A549 (cell line): ENCODE measurements at regions not wholly inside any gene's neighbourhood (a gene's known extent, or its start where the extent isn't known, plus 50 kb on each side); places are given as distances from the start of the nearest gene placed in this dataset.

Source experiments
- ATAC-seq, 2 experiments: fragments of 200-7000 bp in 1 of 2; fragments of >200 bp in 1 of 2; cut with Nextera tagmentation in 1 of 2; cut with Tn5 transposase in 1 of 2; 3 replicates each; pipeline versions ENCODE4 v1.8.0 to v1.9.1; 2018 to 2020; ENCODE audit warnings: mild to moderate bottlenecking in 1 of 2, moderate library complexity in 1 of 2
- CTCF ChIA-PET: fragments of 300-600 bp; sonication (Branson Sonifier 250); formaldehyde crosslinking; extraction: SDS; loops from one replicate; lab custom pipeline; 2021; ENCODE audit warnings: antibody characterized with exemption, inconsistent platforms; lab: Yijun Ruan, JAX
- POLR2A ChIA-PET: fragments of 350-600 bp; formaldehyde crosslinking; extraction: SDS; loops from one replicate; lab custom pipeline; 2021; ENCODE audit warnings: antibody characterized with exemption, inconsistent platforms; lab: Yijun Ruan, JAX
- DNase-seq, 2 experiments: peaks; one replicate each; pipeline versions ENCODE4 v3.0.0 to v3.0.0-alpha.2; 2011 to 2016; ENCODE audit warnings: low read depth in 1 of 2, low spot score in 1 of 2
- FAIRE-seq: peaks from 2 replicates; lab custom pipeline; 2011; peaks lifted over from hg19 to GRCh38; lab: Jason Lieb, UNC
- H3K27ac ChIP-seq, 2 experiments: fragments of >200 bp; sonication (Bioruptor Twin); formaldehyde crosslinking; 3 replicates each; pipeline ENCODE4 v1.5.1; 2016 to 2017
- H3K4me1 ChIP-seq: fragments of >200 bp; sonication (Bioruptor Twin); formaldehyde crosslinking; 3 replicates; pipeline ENCODE4 v1.6.1; 2016
- H3K4me2 ChIP-seq: fragments of >200 bp; sonication (Bioruptor Twin); formaldehyde crosslinking; 3 replicates; pipeline ENCODE4 v1.6.1; 2016
- H3K4me3 ChIP-seq: fragments of >200 bp; sonication (Bioruptor Twin); formaldehyde crosslinking; 3 replicates; pipeline ENCODE4 v1.5.1; 2016
- H3K9me3 ChIP-seq: fragments of >200 bp; sonication (Bioruptor Twin); formaldehyde crosslinking; 3 replicates; pipeline ENCODE4 v1.6.1; 2016
- ATOH8 ChIP-seq: fragments of 250-450 bp; sonication (Bioruptor Pico); IDR thresholded peaks from 2 replicates; pipeline ENCODE4 v1.5.0; 2020; ENCODE audit warnings: low read depth, mild to moderate bottlenecking, moderate library complexity
- BCL3 ChIP-seq: fragments of >200 bp; sonication (Bioruptor Twin); formaldehyde crosslinking; IDR thresholded peaks from 3 replicates; pipeline ENCODE4 v1.6.1; 2016
- CBX2 ChIP-seq: fragments of 200-600 bp; sonication (generic); IDR thresholded peaks from 2 replicates; pipeline ENCODE4 v1.6.1; 2016; ENCODE audit warnings: low read depth, mild to moderate bottlenecking, borderline replicate concordance
- CBX8 ChIP-seq: fragments of 200-600 bp; sonication (generic); IDR thresholded peaks from 2 replicates; pipeline ENCODE4 v1.6.1; 2016
- CEBPB ChIP-seq, 2 experiments: fragments of >200 bp in 1 of 2; sonication (Bioruptor Twin) in 1 of 2; formaldehyde crosslinking in 1 of 2; IDR thresholded peaks; 2 replicates each; pipeline ENCODE4 v1.6.1; 2012 to 2016
- CHD2 ChIP-seq: fragments of 150-350 bp; IDR thresholded peaks from 2 replicates; pipeline ENCODE4 v1.6.1; 2014; ENCODE audit warnings: low read length; ENCODE audit not compliant: partially characterized antibody
- EHMT2 ChIP-seq: fragments of 200-600 bp; sonication (generic); IDR thresholded peaks from 2 replicates; pipeline ENCODE4 v1.6.1; 2016; ENCODE audit warnings: antibody characterized with exemption, low read depth, mild to moderate bottlenecking, moderate library complexity
- ESRRA ChIP-seq: fragments of 150-350 bp; IDR thresholded peaks from 2 replicates; pipeline ENCODE4 v1.6.1; 2014; ENCODE audit warnings: mild to moderate bottlenecking, low read length, borderline replicate concordance
- FOSL2 ChIP-seq, 2 experiments: fragments of 450-650 bp in 1 of 2; fragments of >200 bp in 1 of 2; sonication (Bioruptor Twin) in 1 of 2; formaldehyde crosslinking; IDR thresholded peaks; 2 replicates each; pipeline versions ENCODE4 v1.5.0 to v1.6.1; 2016 to 2020; ENCODE audit warnings: mild to moderate bottlenecking in 1 of 2, moderate library complexity in 1 of 2
- FOXS1 ChIP-seq: fragments of 250-450 bp; sonication (Bioruptor Pico); IDR thresholded peaks from 2 replicates; pipeline ENCODE4 v1.5.0; 2020; ENCODE audit warnings: mild to moderate bottlenecking, moderate library complexity
- GATA3 ChIP-seq: IDR thresholded peaks from 2 replicates; pipeline ENCODE4 v1.6.1; 2012; ENCODE audit warnings: borderline replicate concordance
- HDAC2 ChIP-seq: fragments of 200-600 bp; sonication (generic); IDR thresholded peaks from 2 replicates; pipeline ENCODE4 v1.6.1; 2016
- HES2 ChIP-seq: fragments of >200 bp; sonication (Bioruptor Twin); formaldehyde crosslinking; IDR thresholded peaks from 2 replicates; pipeline ENCODE4 v1.6.1; 2016
- HEYL ChIP-seq: fragments of 250-450 bp; sonication (Bioruptor Pico); IDR thresholded peaks from 2 replicates; pipeline ENCODE4 v1.8.0; 2021; ENCODE audit warnings: mild to moderate bottlenecking, moderate library complexity
- HMGXB4 ChIP-seq: fragments of 250-450 bp; sonication (Bioruptor Pico); IDR thresholded peaks from 2 replicates; pipeline ENCODE4 v1.5.0; 2021; ENCODE audit warnings: mild to moderate bottlenecking, moderate library complexity, borderline replicate concordance
- HOXA7 ChIP-seq: fragments of 250-450 bp; sonication (Bioruptor Pico); IDR thresholded peaks from 2 replicates; pipeline ENCODE4 v1.5.0; 2020; ENCODE audit warnings: mild to moderate bottlenecking, moderate library complexity
- HOXB13 ChIP-seq: fragments of 250-450 bp; sonication (Bioruptor Pico); IDR thresholded peaks from 2 replicates; pipeline ENCODE4 v1.5.0; 2020; ENCODE audit warnings: low read depth, mild to moderate bottlenecking, moderate library complexity
- KDM1A ChIP-seq: fragments of 200-600 bp; sonication (generic); IDR thresholded peaks from 2 replicates; pipeline ENCODE4 v1.6.1; 2016; ENCODE audit warnings: low read depth, mild to moderate bottlenecking
- KDM5A ChIP-seq: fragments of 200-600 bp; sonication (generic); IDR thresholded peaks from 2 replicates; pipeline ENCODE4 v1.6.1; 2016; ENCODE audit warnings: antibody characterized with exemption, mild to moderate bottlenecking
- MAX ChIP-seq: IDR thresholded peaks from 2 replicates; pipeline ENCODE4 v1.6.1; 2012
- MAZ ChIP-seq: fragments of 150-350 bp; IDR thresholded peaks from 2 replicates; pipeline ENCODE4 v1.6.1; 2014; ENCODE audit warnings: antibody characterized with exemption, low read depth, low read length, borderline replicate concordance
- NR3C1 ChIP-seq: fragments of >200 bp; sonication (Bioruptor Twin); formaldehyde crosslinking; IDR thresholded peaks from 3 replicates; pipeline ENCODE4 v1.6.1; 2017
- PHF8 ChIP-seq: fragments of 200-600 bp; sonication (generic); IDR thresholded peaks from 2 replicates; pipeline ENCODE4 v1.6.1; 2016; ENCODE audit warnings: low read depth, mild to moderate bottlenecking, antibody characterized with exemption, moderate library complexity, borderline replicate concordance
- POLR2A ChIP-seq: IDR thresholded peaks from 2 replicates; pipeline ENCODE4 v1.6.1; 2012; ENCODE audit warnings: mild to moderate bottlenecking, low read length
- RARB ChIP-seq: fragments of 250-450 bp; sonication (Bioruptor Pico); IDR thresholded peaks from 2 replicates; pipeline ENCODE4 v1.8.0; 2021; ENCODE audit warnings: mild to moderate bottlenecking, moderate library complexity
- RCOR1 ChIP-seq: fragments of 150-350 bp; IDR thresholded peaks from 2 replicates; pipeline ENCODE4 v1.6.1; 2014; ENCODE audit warnings: antibody characterized with exemption, low read length, low read depth
- RFX5 ChIP-seq: fragments of 450-650 bp; IDR thresholded peaks from 2 replicates; pipeline ENCODE4 v1.7.1; 2014; ENCODE audit warnings: antibody characterized with exemption, mild to moderate bottlenecking, moderate library complexity
- SMC3 ChIP-seq: fragments of >200 bp; sonication (Bioruptor Twin); formaldehyde crosslinking; IDR thresholded peaks from 3 replicates; pipeline ENCODE4 v1.6.1; 2018; ENCODE audit warnings: inconsistent platforms
- SREBF2 ChIP-seq: fragments of 450-650 bp; IDR thresholded peaks from 2 replicates; pipeline ENCODE4 v1.6.1; 2014; ENCODE audit warnings: mild to moderate bottlenecking, moderate library complexity
- TFCP2L1 ChIP-seq: fragments of 250-450 bp; sonication (Bioruptor Pico); IDR thresholded peaks from 2 replicates; pipeline ENCODE4 v1.5.0; 2021; ENCODE audit warnings: mild to moderate bottlenecking
- TP53 ChIP-seq: fragments of 250-450 bp; sonication (Bioruptor Pico); IDR thresholded peaks from 2 replicates; pipeline ENCODE4 v1.5.0; 2021; ENCODE audit warnings: mild to moderate bottlenecking, moderate library complexity
- ZFP36 ChIP-seq: fragments of 450-650 bp; IDR thresholded peaks from 2 replicates; pipeline ENCODE4 v1.6.1; 2014; ENCODE audit warnings: borderline replicate concordance; ENCODE audit not compliant: partially characterized antibody
- ZSCAN20 ChIP-seq: fragments of 250-450 bp; sonication (Bioruptor Pico); IDR thresholded peaks from 2 replicates; pipeline ENCODE4 v1.8.0; 2022; ENCODE audit warnings: mild to moderate bottlenecking, moderate library complexity
- WGBS: methylation state at CpG from one replicate; pipeline ENCODE4 v1.1.6; 2017; ENCODE audit errors: missing lambda C conversion rate; 5-methylcytosine and 5-hydroxymethylcytosine counted together

GRCh38 chr14:54322246-54322645 lies 74.6 kb upstream of the CDKN3 start:
- CTCF ChIA-PET: interaction anchor here (0.9 to 1.4 kb wide), 4 partner anchors 10 to 26 kb away, joined by 3 to 4 read pairs (median 4); no protein-coding TSS in a partner anchor
- POLR2A ChIA-PET: no interaction called here
- no peak for TF ChIP-seq CBX2
- TF ChIP-seq CHD2: no peak
- TF ChIP-seq KDM1A: no peak
- no peak for TF ChIP-seq HOXA7 (CRISPR knock-in tag)
- TF ChIP-seq HMGXB4 (CRISPR knock-in tag): no peak
- no peak for TF ChIP-seq KDM5A
- TF ChIP-seq, all 56 proteins: peak for 0
- no peak for DNase-seq
- Histone ChIP-seq H3K4me3 (no peak overlapping the region), H3K4me1 (no peaks in the 10 kb centered on the region), H3K9me3 (no peaks in the 10 kb centered on the region), H3K27ac (no peak overlapping the region), H3K4me2 (no peak overlapping the region)
- FAIRE-seq: no peak
- ATAC-seq: no peak
- WGBS: 75% methylated on average over 7 of the region's 7 CpGs

GRCh38 chr14:54322701-54323337 lies 74.0 kb upstream of the CDKN3 start:
- Histone ChIP-seq H3K27ac (no peak overlapping the region), H3K4me2 (no peak overlapping the region)
- POLR2A ChIA-PET: no interaction called here
- no peak for TF ChIP-seq EHMT2
- TF ChIP-seq MAZ: no peak
- TF ChIP-seq ZFP36: no peak
- no peak for TF ChIP-seq NR3C1
- TF ChIP-seq HOXB13 (CRISPR knock-in tag): no peak
- TF ChIP-seq SREBF2: no peak
- TF ChIP-seq HDAC2: no peak
- TF ChIP-seq POLR2A: no peak
- no peak for TF ChIP-seq CEBPB (IDR thresholded peaks at IDR 0.05)
- TF ChIP-seq TFCP2L1: no peak
- TF ChIP-seq ATOH8 (CRISPR knock-in tag): no peak
- TF ChIP-seq SMC3: no peak
- TF ChIP-seq MAX: no peak
- TF ChIP-seq RFX5: no peak
- TF ChIP-seq, all 56 proteins: peak for 0
- ATAC-seq (no peak), FAIRE-seq (no peak), DNase-seq (no peak)
- 86% methylated on average over 5 of the region's 5 CpGs for WGBS
- CTCF ChIA-PET: interaction anchor here (0.9 to 1.4 kb wide), 4 partner anchors 10 to 25 kb away, joined by 3 to 4 read pairs (median 4); no protein-coding TSS in a partner anchor
- Histone ChIP-seq H3K9me3 (no peaks in the 10 kb centered on the region), H3K4me3 (no peak overlapping the region), H3K4me1 (no peaks in the 10 kb centered on the region)

- no peak overlapping the region for H3K4me3 ChIP-seq
- no peak overlapping the region for H3K27ac ChIP-seq
- FAIRE-seq (no peak), ATAC-seq (no peak), DNase-seq (no peak)
- CTCF ChIA-PET: interaction anchor here (0.6 to 1.8 kb wide), 2 partner anchors 22 to 1204 kb away, joined by 3 to 6 read pairs; no protein-coding TSS in a partner anchor
- no peaks in the 10 kb centered on the region for H3K9me3 ChIP-seq
- no peaks in the 10 kb centered on the region for H3K4me1 ChIP-seq
- POLR2A ChIA-PET: no interaction called here
- no peak overlapping the region for H3K4me2 ChIP-seq
- no peak for TF ChIP-seq ZSCAN20 (CRISPR knock-in tag)
- TF ChIP-seq BCL3: no peak
- TF ChIP-seq HES2: no peak
- no peak for TF ChIP-seq RCOR1
- no peak for TF ChIP-seq TP53 (CRISPR knock-in tag)
- TF ChIP-seq SMC3: no peak
- TF ChIP-seq GATA3: no peak
- no peak for TF ChIP-seq FOSL2 (IDR thresholded peaks at IDR 0.05)
- TF ChIP-seq FOSL2 (CRISPR knock-in tag; IDR thresholded peaks at IDR 0.05): no peak
- no peak for TF ChIP-seq HEYL
- no peak for TF ChIP-seq PHF8
- no peak for TF ChIP-seq ESRRA
- no peak for TF ChIP-seq FOXS1 (CRISPR knock-in tag)
- no peak for TF ChIP-seq HOXA7 (CRISPR knock-in tag)
- TF ChIP-seq CBX8: no peak
- TF ChIP-seq RARB (CRISPR knock-in tag): no peak
- WGBS: 65% methylated on average over 1 of the region's 1 CpG
Measured at GRCh38 chr14:54325766-54326165, 71.0 kb upstream of the CDKN3 start.
